GM12801 (cell line): ENCODE measurements at regions not wholly inside any gene's neighbourhood (a gene's known extent, or its start where the extent isn't known, plus 50 kb on each side); places are given as distances from the start of the nearest gene placed in this dataset.

ENCODE experiments used
- TF ChIP-seq, protein P1 (sequence below): IDR thresholded peaks from one replicate; pipeline ENCODE4 v1.5.1; 2011; ENCODE audit warnings: control low read depth; ENCODE audit not compliant: insufficient read length; ENCODE audit errors: extremely low read depth

GRCh38 chr11:19552161-19552560 is 160.5 kb upstream of the NAV2 start:
- TF ChIP-seq, protein P1, sequence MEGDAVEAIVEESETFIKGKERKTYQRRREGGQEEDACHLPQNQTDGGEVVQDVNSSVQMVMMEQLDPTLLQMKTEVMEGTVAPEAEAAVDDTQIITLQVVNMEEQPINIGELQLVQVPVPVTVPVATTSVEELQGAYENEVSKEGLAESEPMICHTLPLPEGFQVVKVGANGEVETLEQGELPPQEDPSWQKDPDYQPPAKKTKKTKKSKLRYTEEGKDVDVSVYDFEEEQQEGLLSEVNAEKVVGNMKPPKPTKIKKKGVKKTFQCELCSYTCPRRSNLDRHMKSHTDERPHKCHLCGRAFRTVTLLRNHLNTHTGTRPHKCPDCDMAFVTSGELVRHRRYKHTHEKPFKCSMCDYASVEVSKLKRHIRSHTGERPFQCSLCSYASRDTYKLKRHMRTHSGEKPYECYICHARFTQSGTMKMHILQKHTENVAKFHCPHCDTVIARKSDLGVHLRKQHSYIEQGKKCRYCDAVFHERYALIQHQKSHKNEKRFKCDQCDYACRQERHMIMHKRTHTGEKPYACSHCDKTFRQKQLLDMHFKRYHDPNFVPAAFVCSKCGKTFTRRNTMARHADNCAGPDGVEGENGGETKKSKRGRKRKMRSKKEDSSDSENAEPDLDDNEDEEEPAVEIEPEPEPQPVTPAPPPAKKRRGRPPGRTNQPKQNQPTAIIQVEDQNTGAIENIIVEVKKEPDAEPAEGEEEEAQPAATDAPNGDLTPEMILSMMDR = no peak

- TF ChIP-seq, protein P1 = no peak
Measured at GRCh38 chr11:19551457-19551856, 161.2 kb upstream of the NAV2 start.

DNA sequence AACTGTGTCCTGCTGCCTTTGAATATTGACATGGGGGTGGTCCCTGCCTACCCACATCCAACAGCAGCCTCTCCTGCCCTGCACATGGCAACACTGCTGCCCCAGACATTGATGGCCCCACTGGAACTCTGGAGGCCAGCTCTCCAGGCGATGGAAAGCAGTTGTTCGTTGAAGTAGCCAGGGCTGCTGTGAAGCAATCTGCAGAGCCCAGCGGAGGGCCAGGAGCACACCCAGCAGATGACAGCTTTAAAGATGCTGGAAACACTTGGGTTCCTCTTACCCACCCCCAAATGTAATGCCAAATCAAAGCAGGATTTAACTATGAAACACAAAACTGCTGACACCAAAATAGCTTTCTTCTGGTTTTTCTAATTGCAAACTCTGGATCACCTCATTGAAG is 165.6 kb upstream of the NAV2 start:
- TF ChIP-seq, protein P1 = no peak

DNA sequence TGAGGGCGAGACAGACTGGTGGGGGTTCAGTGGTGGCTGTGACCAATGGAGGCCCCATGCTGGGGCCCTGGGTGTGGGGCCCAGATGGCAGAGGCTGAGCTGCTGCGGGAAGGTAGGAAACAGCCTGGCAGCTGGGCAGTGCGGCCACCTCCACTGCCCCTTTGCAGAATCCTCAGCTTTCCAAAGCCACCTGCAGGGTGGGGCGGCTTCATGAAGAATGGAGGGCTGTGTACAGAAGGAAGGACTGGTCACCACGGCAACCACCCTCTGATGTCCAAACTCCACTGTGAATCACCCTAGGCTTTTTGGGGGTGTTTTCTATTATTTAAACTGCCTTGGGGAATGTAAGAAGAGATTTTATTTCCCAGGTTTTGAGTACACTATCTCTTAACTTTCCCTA is 166.3 kb upstream of the NAV2 start:
- TF ChIP-seq, protein P1 = no peak

DNA sequence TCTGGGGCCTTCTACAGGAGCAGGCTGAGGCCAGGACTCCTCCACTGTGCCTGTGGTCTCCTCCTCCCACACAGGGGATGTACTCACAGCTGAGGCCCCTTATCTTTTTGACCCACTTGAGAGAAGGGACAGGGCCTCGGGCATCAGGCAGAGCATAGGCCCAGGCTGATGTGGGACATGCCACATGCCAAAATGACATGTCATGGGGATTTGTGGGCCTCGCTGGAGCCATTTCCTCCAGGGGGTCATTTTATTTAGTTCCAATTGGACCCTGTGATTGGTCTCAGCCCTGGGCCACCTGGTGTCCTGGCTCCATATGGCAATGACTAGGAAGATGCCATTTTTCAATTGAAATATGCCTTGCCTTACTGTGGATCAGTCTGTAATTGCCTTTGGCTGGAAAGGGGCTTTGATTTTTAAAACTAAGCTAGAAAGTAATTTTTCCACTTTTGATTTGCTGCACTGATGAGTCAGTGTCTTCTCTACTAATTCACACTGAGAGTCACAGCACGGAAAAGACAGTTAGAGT is 171.1 kb upstream of the NAV2 start:
- TF ChIP-seq, protein P1 = no peak

DNA sequence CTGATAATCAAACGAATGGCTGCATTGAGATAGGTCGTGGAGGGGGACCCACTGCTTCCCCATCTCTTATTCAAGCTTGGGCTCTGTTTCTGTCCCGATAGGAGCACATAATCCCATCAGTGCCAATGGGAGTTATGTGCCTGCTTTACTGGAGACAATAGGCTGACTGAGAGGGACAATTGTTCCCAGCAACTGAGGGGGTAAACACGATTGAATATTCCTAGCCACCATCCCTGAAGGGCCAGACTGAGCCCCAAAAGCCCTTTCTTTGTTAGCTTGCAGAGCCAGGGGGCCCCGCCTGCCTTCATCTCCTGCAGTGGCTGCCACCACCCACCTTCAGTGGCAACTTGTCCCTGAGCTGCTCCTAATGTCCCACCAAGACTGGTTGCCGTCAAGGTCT is 172.8 kb upstream of the NAV2 start:
- TF ChIP-seq, protein P1 = no peak

GRCh38 chr11:19537803-19538453 is 174.7 kb upstream of the NAV2 start:
- TF ChIP-seq, protein P1 = no peak

- TF ChIP-seq, protein P1 = no peak
Measured at GRCh38 chr11:19536131-19536530, 176.5 kb upstream of the NAV2 start.
